Coronary artery (tissue), 2 donors: ENCODE measurements at regions not wholly inside any gene's neighbourhood (a gene's known extent, or its start where the extent isn't known, plus 50 kb on each side); places are given as distances from the start of the nearest gene placed in this dataset.

Source experiments
- DNase-seq: peaks from one replicate; pipeline ENCODE4 v3.0.0-alpha.2; 2017; ENCODE audit warnings: low spot score
- H3K27ac ChIP-seq, 2 donors: fragments of 200-600 bp; sonication (generic); one replicate each; pipeline ENCODE4 v1.5.1; 2016 to 2019
- H3K4me3 ChIP-seq: fragments of 200-600 bp; sonication (generic); 2 replicates; pipeline ENCODE4 v1.5.1; 2016; ENCODE audit warnings: mild to moderate bottlenecking, moderate library complexity
- TF ChIP-seq, protein P1 (sequence below): fragments of 200-600 bp; sonication (generic); IDR thresholded peaks from one replicate; pipeline ENCODE4 v1.5.1; 2019; ENCODE audit warnings: antibody characterized with exemption

DNA sequence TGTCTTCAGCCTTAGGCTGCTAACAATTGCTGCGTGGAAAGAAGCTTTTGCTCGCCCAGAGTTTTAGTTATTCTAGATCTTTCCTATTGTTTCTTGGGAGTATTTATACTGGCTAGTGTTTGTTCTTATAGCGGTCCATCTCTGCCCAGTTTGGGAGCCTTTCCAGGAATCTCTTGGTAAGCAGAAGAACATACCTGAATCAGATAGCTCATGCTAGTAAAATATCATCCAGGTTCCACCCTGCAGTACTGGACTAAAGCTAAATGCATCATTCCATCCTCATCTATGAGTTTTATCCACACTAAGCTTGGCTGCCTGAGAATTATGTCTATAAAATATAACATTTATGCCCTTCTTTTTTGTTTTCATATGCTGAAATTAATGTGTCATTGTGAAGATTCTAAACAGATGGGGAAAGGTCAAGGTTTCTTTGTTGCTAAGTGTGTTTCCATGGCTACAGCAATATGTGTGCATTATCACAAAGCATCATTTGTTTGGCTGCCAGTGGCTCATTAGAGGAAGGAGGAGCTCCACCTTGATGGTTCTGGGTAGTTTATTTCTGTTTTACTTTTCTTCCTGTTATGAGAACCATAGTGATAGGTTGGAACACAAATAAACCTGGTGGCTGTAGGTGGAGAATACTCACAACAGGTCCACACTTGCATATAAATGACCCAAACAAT lies 182.8 kb downstream of the PIK3C3 start:
- Histone ChIP-seq H3K27ac (no peak overlapping the region), H3K4me3 (no peak overlapping the region)
- no peak for DNase-seq
- TF ChIP-seq, protein P1, sequence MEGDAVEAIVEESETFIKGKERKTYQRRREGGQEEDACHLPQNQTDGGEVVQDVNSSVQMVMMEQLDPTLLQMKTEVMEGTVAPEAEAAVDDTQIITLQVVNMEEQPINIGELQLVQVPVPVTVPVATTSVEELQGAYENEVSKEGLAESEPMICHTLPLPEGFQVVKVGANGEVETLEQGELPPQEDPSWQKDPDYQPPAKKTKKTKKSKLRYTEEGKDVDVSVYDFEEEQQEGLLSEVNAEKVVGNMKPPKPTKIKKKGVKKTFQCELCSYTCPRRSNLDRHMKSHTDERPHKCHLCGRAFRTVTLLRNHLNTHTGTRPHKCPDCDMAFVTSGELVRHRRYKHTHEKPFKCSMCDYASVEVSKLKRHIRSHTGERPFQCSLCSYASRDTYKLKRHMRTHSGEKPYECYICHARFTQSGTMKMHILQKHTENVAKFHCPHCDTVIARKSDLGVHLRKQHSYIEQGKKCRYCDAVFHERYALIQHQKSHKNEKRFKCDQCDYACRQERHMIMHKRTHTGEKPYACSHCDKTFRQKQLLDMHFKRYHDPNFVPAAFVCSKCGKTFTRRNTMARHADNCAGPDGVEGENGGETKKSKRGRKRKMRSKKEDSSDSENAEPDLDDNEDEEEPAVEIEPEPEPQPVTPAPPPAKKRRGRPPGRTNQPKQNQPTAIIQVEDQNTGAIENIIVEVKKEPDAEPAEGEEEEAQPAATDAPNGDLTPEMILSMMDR, result no peak

DNA sequence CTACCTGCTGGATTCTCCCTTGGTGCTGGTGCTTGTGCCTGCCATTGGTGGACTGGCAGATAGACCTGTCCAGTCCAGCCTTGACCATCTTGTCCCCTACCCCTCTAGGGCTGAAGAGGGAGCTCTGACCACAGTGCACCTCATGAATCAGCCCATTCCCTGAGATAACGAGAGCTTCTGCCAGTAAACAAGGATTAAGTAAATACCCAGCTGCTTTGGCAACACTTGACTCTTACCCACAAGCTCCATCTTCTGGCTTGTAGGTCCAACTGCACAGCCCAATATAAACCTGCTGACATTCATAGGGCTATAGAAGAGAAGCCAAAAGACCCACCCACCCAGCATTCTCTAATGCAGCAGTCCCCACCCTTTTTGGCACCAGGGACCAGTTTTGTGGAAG lies 186.4 kb downstream of the PIK3C3 start:
- TF ChIP-seq, protein P1, result no peak
- no peak for DNase-seq
- no peak overlapping the region for H3K27ac ChIP-seq
- H3K4me3 ChIP-seq, result no peak overlapping the region

DNA sequence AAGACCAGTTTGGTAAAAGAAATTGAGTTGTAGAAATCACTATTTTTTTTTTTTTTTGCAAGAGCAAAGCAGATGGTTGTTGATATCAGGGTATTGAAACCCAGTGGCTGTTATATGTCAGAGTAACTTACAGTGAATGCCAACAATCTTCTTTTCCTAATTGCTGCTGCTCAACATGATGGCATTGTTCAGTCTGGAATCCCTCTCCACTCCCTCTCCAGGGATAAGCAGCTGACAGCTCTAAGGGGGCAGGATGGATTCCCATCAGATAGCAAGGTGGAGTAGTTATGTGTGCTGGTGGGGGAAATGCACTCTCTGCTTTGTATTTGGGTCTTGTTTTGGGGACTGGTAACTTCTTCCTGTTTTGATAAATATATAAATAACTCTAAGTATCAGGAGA lies 200.0 kb downstream of the PIK3C3 start:
- TF ChIP-seq, protein P1, result no peak
- no peak for DNase-seq
- no peak overlapping the region for H3K4me3 ChIP-seq
- no peak overlapping the region for H3K27ac ChIP-seq

DNA sequence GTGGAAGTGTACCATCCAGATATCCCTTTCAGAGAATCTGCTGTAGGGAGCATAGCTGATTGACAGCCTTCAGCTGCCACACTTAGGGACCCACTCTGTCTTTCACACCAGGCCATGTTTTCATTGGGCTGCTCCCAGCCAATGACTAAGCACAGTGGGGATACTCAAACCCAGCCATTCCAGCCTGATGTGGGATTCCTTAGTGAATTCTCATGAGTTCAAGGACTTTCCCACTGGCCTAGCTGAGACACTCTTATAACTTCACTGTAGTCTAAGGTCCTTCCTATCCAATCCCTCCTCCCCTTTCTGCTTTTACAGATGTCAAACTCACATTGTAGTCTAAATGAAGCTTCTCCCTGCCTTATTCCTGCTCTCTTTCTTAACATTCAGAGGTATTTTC lies 201.2 kb downstream of the PIK3C3 start:
- TF ChIP-seq, protein P1, result no peak
- Histone ChIP-seq H3K4me3 (no peak overlapping the region), H3K27ac (no peak overlapping the region)
- no peak for DNase-seq

DNA sequence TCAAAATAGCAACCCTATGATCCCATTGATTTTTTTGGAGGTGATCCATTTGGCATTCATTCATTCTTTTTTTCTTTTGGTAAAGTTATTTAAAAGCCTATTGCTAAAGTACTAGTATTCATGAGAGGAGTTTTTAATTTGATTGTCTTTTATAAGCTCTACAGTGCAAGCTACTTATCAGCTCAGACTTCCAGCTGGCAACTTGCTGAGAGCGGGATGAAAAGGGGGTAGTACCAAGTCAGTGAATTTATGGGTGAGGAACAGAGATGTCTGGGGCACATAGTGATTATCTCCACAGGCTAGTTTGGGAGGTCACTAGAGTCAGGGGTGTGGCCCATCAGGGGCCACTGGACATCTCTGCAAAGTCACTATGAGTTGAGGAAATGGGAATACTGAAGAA lies 202.4 kb downstream of the PIK3C3 start:
- TF ChIP-seq, protein P1, result no peak
- H3K27ac ChIP-seq, result no peak overlapping the region
- H3K4me3 ChIP-seq, result no peak overlapping the region
- DNase-seq, result no peak

DNA sequence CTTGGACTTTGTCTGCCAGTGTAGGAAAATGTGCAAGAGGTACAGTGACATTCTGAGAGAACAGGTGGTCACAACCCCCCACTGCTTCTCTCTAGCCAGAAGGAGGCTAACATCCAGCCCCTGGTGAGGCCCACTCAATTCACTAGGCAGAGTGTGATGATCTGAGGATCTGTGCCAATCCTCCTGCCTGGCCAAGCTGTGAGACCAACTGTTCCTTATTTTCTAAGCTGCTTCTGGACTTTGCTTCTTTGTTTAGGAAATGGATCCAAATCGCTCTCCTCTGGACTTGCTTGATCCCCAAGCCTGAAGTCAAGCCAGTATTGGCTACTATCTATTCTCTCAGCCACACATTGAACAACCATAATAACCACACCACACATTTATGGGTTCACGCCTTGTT lies 202.8 kb downstream of the PIK3C3 start:
- H3K4me3 ChIP-seq, result no peak overlapping the region
- no peak overlapping the region for H3K27ac ChIP-seq
- TF ChIP-seq, protein P1, result no peak
- no peak for DNase-seq

DNA sequence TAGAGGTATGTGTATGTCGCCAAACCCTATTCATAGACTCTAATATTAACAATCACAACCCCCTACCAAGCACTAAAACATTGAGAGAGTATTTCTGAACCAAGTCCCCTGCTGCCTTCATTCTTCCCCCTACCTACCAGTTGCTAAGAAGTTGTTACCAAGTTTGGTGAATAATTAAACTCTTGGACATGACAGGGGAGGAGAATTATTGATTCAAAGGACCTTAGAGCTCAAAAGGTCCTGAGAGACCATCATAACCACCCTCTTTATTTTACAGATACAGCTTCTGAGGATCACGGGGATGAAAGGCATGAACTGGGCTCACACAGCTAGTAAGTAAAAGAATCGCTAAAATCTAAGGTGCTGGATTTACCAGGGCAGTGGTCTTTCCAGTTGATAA lies 204.1 kb downstream of the PIK3C3 start:
- TF ChIP-seq, protein P1, result no peak
- Histone ChIP-seq H3K27ac (no peak overlapping the region), H3K4me3 (no peak overlapping the region)
- no peak for DNase-seq
